Neuronal stem cell (in vitro differentiated cells): ENCODE measurements at regions not wholly inside any gene's neighbourhood (a gene's known extent, or its start where the extent isn't known, plus 50 kb on each side); places are given as distances from the start of the nearest gene placed in this dataset.

ENCODE experiments used
- DNase-seq: peaks from one replicate; pipeline ENCODE4 v3.0.0-alpha.2; 2013; ENCODE audit warnings: low spot score
- H2AFZ ChIP-seq: one replicate; pipeline ENCODE4 v1.6.1; 2013; ENCODE audit warnings: mild to moderate bottlenecking, low read length, inconsistent platforms
- H2AK5ac ChIP-seq: 2 replicates; pipeline ENCODE4 v1.6.1; 2013; ENCODE audit warnings: low read depth, mild to moderate bottlenecking, inconsistent platforms, low read length, moderate library complexity, mixed read lengths
- H2BK120ac ChIP-seq: 2 replicates; pipeline ENCODE4 v1.6.1; 2013; ENCODE audit warnings: low read depth, mild to moderate bottlenecking, inconsistent platforms, low read length, moderate library complexity, mixed read lengths
- H2BK12ac ChIP-seq: one replicate; pipeline ENCODE4 v1.6.1; 2013; ENCODE audit warnings: low read length, inconsistent platforms
- H2BK15ac ChIP-seq: 2 replicates; pipeline ENCODE4 v1.6.1; 2013; ENCODE audit warnings: mild to moderate bottlenecking, low read length, inconsistent platforms, mixed read lengths
- H2BK5ac ChIP-seq: one replicate; pipeline ENCODE4 v1.6.1; 2013; ENCODE audit warnings: inconsistent platforms, mild to moderate bottlenecking, low read length, moderate library complexity
- H3K14ac ChIP-seq: one replicate; pipeline ENCODE4 v1.6.1; 2013; ENCODE audit warnings: low read length, inconsistent platforms
- H3K18ac ChIP-seq: 2 replicates; pipeline ENCODE4 v1.6.1; 2013; ENCODE audit warnings: low read length, inconsistent platforms
- H3K23ac ChIP-seq: 2 replicates; pipeline ENCODE4 v1.6.1; 2013; ENCODE audit warnings: low read depth, mild to moderate bottlenecking, mixed read lengths, low read length, inconsistent platforms; ENCODE audit not compliant: poor library complexity
- H3K27ac ChIP-seq: replicated peaks from 3 replicates; pipeline ENCODE4 v1.5.1; 2013; ENCODE audit warnings: low read length, inconsistent platforms
- H3K27me3 ChIP-seq, 3 experiments: 2 replicates each; pipeline ENCODE4 v1.6.1; 2013; ENCODE audit warnings: low read length in 3 of 3, mild to moderate bottlenecking in 2 of 3, inconsistent platforms in 1 of 3, low read depth in 1 of 3, mixed read lengths in 1 of 3, moderate library complexity in 1 of 3; ENCODE audit not compliant: control insufficient read depth in 3 of 3, insufficient read depth in 3 of 3
- H3K36me3 ChIP-seq, 2 donors: replicated peaks in 1 of 2; 2 replicates each; pipeline ENCODE4 v1.6.1; 2013; ENCODE audit warnings: low read length in 2 of 2; ENCODE audit not compliant: control insufficient read depth in 2 of 2, insufficient read depth in 2 of 2
- H3K4ac ChIP-seq: 2 replicates; pipeline ENCODE4 v1.6.1; 2013; ENCODE audit warnings: inconsistent platforms, mild to moderate bottlenecking, low read length, moderate library complexity
- H3K4me1 ChIP-seq, 2 donors: 1 replicate in 1 of 2; 2 replicates in 1 of 2; pipeline ENCODE4 v1.6.1; 2013; ENCODE audit warnings: low read length in 2 of 2, low read depth in 1 of 2; ENCODE audit not compliant: control insufficient read depth in 2 of 2, insufficient read depth in 1 of 2
- H3K4me2 ChIP-seq: one replicate; pipeline ENCODE4 v1.6.1; 2013; ENCODE audit warnings: mild to moderate bottlenecking, low read length, inconsistent platforms; ENCODE audit not compliant: insufficient read depth, poor library complexity, severe bottlenecking
- H3K4me3 ChIP-seq, 2 donors: 2 replicates each; pipeline ENCODE4 v1.5.1; 2013; ENCODE audit warnings: low read length in 2 of 2, mild to moderate bottlenecking in 2 of 2, inconsistent platforms in 1 of 2, moderate library complexity in 1 of 2
- H3K79me1 ChIP-seq: one replicate; pipeline ENCODE4 v1.6.1; 2013; ENCODE audit warnings: low read depth, mild to moderate bottlenecking, inconsistent platforms, low read length, moderate library complexity
- H3K9ac ChIP-seq: one replicate; pipeline ENCODE4 v1.6.1; 2013; ENCODE audit warnings: mild to moderate bottlenecking, low read depth, low read length, inconsistent platforms; ENCODE audit not compliant: poor library complexity
- H3K9me3 ChIP-seq, 2 donors: replicated peaks in 1 of 2; 2 replicates each; pipeline versions ENCODE3 to v1.6.1; 2013; ENCODE audit warnings: low read length in 2 of 2, mild to moderate bottlenecking in 2 of 2, inconsistent platforms in 1 of 2, low read depth in 1 of 2, mixed read lengths in 1 of 2, moderate library complexity in 1 of 2; ENCODE audit not compliant: control insufficient read depth in 2 of 2, insufficient read depth in 1 of 2
- H4K8ac ChIP-seq: one replicate; pipeline ENCODE4 v1.6.1; 2013; ENCODE audit warnings: low read depth, mild to moderate bottlenecking, inconsistent platforms, low read length, moderate library complexity
- H4K91ac ChIP-seq: one replicate; pipeline ENCODE4 v1.6.1; 2013; ENCODE audit warnings: low read length, low read depth, mild to moderate bottlenecking, inconsistent platforms; ENCODE audit not compliant: poor library complexity
- WGBS, 2 donors: extraction: QIAGEN DNeasy Blood & Tissue Kit; methylation state at CpG; one replicate each; pipeline ENCODE4 v1.1.7; 2013; ENCODE audit warnings: missing lambda C conversion rate in 2 of 2, mixed read lengths in 1 of 2; ENCODE audit not compliant: insufficient read length in 2 of 2, insufficient replicate concordance in 1 of 2; ENCODE audit errors: extremely low coverage in 2 of 2; 5-methylcytosine and 5-hydroxymethylcytosine counted together

DNA sequence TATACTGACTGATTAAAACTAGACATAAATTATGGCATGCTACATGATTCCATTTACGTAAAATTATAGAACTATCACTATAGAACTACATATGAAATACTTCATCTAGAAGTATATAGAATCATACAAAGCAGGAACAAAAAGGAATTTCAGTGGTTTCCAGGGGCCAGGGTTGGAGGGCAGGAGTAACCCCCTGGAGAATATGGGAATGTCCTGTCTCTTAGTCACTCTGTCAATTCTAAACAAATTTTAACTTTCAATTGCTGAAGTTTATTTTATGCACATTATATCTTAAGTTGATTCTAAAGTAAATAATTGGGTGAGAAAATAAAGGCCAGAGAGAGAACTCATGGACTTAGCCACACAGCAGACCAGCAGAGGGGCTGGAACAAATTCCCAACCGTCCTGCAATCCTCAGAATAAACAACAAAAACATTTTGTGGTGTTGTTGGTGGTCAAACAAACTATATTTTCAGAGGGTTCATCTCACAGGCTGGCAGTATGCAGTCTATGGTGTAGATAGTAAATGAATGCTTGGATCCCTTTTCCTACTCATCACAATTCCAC is 476.9 kb upstream of the SLIT2 start:
- Histone ChIP-seq H4K91ac (no peak overlapping the region), H2BK15ac (no peak overlapping the region)
- DNase-seq = no peak

DNA sequence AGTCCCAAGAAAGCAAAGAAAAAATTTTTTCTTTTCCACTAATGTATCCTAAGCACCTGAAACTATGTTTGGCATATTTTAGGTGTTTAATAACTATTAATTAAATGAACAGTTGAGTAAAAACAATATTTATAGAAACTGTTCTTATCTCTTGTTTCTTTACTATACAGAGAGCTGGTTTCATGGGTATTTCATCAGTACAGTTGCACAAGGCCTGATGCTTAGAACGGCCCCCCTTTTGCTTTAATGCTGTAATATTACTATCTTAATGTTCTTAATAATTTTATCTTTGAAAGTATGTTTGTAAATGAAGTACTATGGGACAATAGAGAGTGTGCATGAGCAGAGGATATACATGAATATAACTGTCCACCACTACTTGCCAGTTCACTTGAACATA is 479.1 kb upstream of the SLIT2 start:
- Histone ChIP-seq H3K18ac (no peak overlapping the region), H3K27ac (no peak overlapping the region), H3K4me3 (no peak overlapping the region), H2BK15ac (no peak overlapping the region), H2BK5ac (no peak overlapping the region), H2BK120ac (no peak overlapping the region), H3K4ac (no peak overlapping the region), H3K9me3 (no peaks in the 10 kb centered on the region), H3K36me3 (no peaks in the 10 kb centered on the region), H3K79me1 (no peaks in the 10 kb centered on the region), H3K9ac (no peak overlapping the region), H4K91ac (no peak overlapping the region), H2BK12ac (no peak overlapping the region), H2AFZ (no peak overlapping the region), H3K4me2 (no peak overlapping the region), H4K8ac (no peak overlapping the region), H3K23ac (no peak overlapping the region), H3K14ac (no peak overlapping the region), H3K27me3 (no peaks in the 10 kb centered on the region), H3K4me1 (peaks cover 5 to 8% of the 10 kb centered on the region in 2 donors), H2AK5ac (no peak overlapping the region)
- WGBS, 2 donors = no CpG with 5 or more reads among the region's 1 CpG
- DNase-seq = no peak

More for the DNA sequence above, 476.9 kb upstream of the SLIT2 start:
- no peak overlapping the region for H2AFZ ChIP-seq
- no peaks in the 10 kb centered on the region for H3K79me1 ChIP-seq
- no peak overlapping the region for H3K4me2 ChIP-seq
- H3K18ac ChIP-seq = no peak overlapping the region
- H3K27ac ChIP-seq = no peak overlapping the region
- no peaks in the 10 kb centered on the region for H3K36me3 ChIP-seq
- H3K23ac ChIP-seq = no peak overlapping the region
- peaks cover 5 to 8% of the 10 kb centered on the region in 2 donors for H3K4me1 ChIP-seq
- no peak overlapping the region for H2AK5ac ChIP-seq
- H2BK120ac ChIP-seq = no peak overlapping the region
- H3K9me3 ChIP-seq = peaks cover 0 to 2% of the 10 kb centered on the region in 2 donors
- H2BK12ac ChIP-seq = no peak overlapping the region
- H3K4me3 ChIP-seq = no peak overlapping the region
- no peak overlapping the region for H2BK5ac ChIP-seq
- no peak overlapping the region for H4K8ac ChIP-seq
- no peak overlapping the region for H3K4ac ChIP-seq
- H3K9ac ChIP-seq = no peak overlapping the region
- WGBS, 2 donors = no CpG with 5 or more reads among the region's 2 CpGs
- no peaks in the 10 kb centered on the region for H3K27me3 ChIP-seq
- H3K14ac ChIP-seq = no peak overlapping the region

DNA sequence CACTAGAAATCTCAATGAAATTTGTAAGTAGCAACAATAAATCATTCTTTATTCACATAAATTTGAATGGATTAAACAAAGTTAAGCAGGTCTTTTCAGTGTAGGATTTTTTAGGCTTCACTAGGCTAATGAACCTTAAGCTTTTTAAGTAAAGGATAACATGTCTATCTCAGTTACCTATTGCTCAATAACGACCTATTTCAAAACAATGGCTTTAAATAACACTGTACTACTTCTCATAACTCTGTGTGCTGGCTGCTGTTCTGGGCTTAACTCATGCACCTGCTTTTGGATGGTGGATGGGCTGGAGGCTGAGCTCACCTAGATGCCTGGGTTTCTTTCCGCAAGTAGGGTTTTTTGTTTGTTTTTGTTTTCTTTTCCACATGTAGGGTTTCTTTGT is 495.0 kb upstream of the SLIT2 start:
- Histone ChIP-seq H2BK5ac (no peak overlapping the region), H2BK12ac (no peak overlapping the region), H3K9ac (no peak overlapping the region), H3K14ac (no peak overlapping the region), H3K18ac (no peak overlapping the region), H3K4me1 (peaks cover 0 to 1% of the 10 kb centered on the region in 2 donors), H4K8ac (no peak overlapping the region), H3K36me3 (no peaks in the 10 kb centered on the region), H4K91ac (no peak overlapping the region), H3K23ac (no peak overlapping the region), H3K4ac (no peak overlapping the region), H3K4me2 (no peak overlapping the region), H3K9me3 (no peaks in the 10 kb centered on the region), H3K4me3 (no peak overlapping the region), H3K27me3 (no peaks in the 10 kb centered on the region), H3K27ac (no peak overlapping the region), H2BK120ac (no peak overlapping the region), H2BK15ac (no peak overlapping the region), H2AFZ (no peak overlapping the region), H3K79me1 (no peaks in the 10 kb centered on the region), H2AK5ac (no peak overlapping the region)
- DNase-seq = no peak
- no CpG with 5 or more reads among the region's 2 CpGs for WGBS, 2 donors

DNA sequence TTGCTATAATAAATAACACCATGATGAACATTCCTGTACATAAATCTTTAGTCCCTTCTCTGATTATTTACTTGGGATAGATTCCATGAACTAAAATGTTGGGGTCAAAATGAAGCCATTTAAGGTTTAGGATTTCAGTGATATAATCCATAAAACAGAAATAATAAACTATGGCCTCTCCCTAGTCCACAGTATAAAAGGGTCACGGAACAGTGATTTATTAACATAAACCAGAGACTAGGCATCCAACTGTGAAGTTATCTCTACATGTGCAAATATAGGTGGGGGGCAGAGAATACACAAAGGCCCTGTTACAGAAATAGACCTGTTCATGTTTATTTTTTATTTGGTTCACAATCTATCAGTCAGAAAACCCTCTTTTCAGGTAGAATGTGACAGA is 499.1 kb upstream of the SLIT2 start:
- no peak overlapping the region for H2AK5ac ChIP-seq
- H3K9ac ChIP-seq = no peak overlapping the region
- no peak overlapping the region for H2BK5ac ChIP-seq
- H3K27ac ChIP-seq = no peak overlapping the region
- H3K18ac ChIP-seq = no peak overlapping the region
- no peak overlapping the region for H2BK120ac ChIP-seq
- no peak overlapping the region for H2BK12ac ChIP-seq
- DNase-seq = no peak
- H3K4me3 ChIP-seq = no peak overlapping the region
- no peak overlapping the region for H3K4ac ChIP-seq
- no peaks in the 10 kb centered on the region for H3K27me3 ChIP-seq
- no peak overlapping the region for H2BK15ac ChIP-seq
- H4K8ac ChIP-seq = no peak overlapping the region
- no peak overlapping the region for H4K91ac ChIP-seq
- no peaks in the 10 kb centered on the region for H3K36me3 ChIP-seq
- H2AFZ ChIP-seq = no peak overlapping the region
- H3K4me2 ChIP-seq = no peak overlapping the region
- no CpG with 5 or more reads among the region's 1 CpG for WGBS, 2 donors
- no peak overlapping the region for H3K23ac ChIP-seq
- H3K4me1 ChIP-seq = peaks cover 0 to 1% of the 10 kb centered on the region in 2 donors
- H3K79me1 ChIP-seq = no peaks in the 10 kb centered on the region
- no peaks in the 10 kb centered on the region for H3K9me3 ChIP-seq
- no peak overlapping the region for H3K14ac ChIP-seq
